ENCODE measurements at regions not wholly inside any gene's neighbourhood (a gene's known extent, or its start where the extent isn't known, plus 50 kb on each side); places are given as distances from the start of the nearest gene placed in this dataset.

DNA sequence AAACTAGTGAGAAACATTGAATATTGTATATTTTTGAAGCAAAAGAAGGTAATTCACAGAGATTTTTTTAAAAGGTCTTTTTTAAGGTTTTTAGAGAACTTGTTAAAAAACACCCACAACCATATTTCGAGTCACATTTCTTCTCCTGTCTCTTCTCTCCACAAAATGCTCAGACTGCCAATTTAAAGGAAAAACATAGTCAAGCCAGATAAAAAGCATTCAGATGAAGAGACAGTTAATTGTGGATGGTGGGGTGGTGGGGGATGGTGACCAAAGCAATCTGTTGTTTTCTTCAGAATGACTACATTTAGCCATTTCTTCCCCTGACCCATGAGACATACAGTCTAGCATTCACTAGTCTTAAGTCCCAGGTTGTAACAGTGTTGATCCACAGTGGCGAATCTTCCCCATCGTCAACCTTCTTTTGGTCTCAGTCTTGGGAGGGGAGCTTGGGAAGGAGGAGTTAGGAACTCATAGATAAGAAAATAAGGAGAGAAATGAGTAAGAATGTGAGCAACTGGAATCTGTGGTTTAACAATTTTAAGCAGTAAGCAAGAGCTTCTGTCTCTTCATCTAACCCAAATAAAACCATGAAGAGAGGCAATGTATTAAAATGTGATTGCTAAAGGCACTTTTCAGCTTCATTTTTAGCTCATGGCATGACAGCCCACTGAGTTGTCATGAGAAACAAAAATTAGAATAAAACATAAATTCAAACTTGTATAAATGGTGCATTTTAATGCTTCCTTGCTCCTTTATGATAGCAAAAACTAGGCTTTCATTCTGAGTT lies 413.7 kb upstream of the FSHR start:
- H3K36me3 ChIP-seq (replicated peaks in 1 of 2; ENCODE audit: control extremely low read depth in 1 of 2, control insufficient read depth in 1 of 2, extremely low read depth in 1 of 2, insufficient read depth in 2 of 2, low read length in 1 of 2): no peaks in the 10 kb centered on the region
- no peaks in the 10 kb centered on the region for H3K27me3 Mint-ChIP-seq
- peaks cover 10% of the 10 kb centered on the region for H3K9me3 Mint-ChIP-seq (ENCODE audit: insufficient read depth)
- no peak for TF ChIP-seq EZH2 (IDR thresholded peaks at IDR 0.05; ENCODE audit: borderline replicate concordance, insufficient read depth, low read depth, low read length, poor library complexity, severe bottlenecking)
- TF ChIP-seq, protein P1, sequence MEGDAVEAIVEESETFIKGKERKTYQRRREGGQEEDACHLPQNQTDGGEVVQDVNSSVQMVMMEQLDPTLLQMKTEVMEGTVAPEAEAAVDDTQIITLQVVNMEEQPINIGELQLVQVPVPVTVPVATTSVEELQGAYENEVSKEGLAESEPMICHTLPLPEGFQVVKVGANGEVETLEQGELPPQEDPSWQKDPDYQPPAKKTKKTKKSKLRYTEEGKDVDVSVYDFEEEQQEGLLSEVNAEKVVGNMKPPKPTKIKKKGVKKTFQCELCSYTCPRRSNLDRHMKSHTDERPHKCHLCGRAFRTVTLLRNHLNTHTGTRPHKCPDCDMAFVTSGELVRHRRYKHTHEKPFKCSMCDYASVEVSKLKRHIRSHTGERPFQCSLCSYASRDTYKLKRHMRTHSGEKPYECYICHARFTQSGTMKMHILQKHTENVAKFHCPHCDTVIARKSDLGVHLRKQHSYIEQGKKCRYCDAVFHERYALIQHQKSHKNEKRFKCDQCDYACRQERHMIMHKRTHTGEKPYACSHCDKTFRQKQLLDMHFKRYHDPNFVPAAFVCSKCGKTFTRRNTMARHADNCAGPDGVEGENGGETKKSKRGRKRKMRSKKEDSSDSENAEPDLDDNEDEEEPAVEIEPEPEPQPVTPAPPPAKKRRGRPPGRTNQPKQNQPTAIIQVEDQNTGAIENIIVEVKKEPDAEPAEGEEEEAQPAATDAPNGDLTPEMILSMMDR (IDR thresholded peaks at IDR 0.05): no peak
- POLR2A ChIA-PET: no interaction called here
- no peaks in the 10 kb centered on the region for H3K27me3 ChIP-seq (replicated peaks in 1 of 4; ENCODE audit: control extremely low read depth in 1 of 4, control insufficient read depth in 3 of 4, insufficient read depth in 4 of 4, low read length in 3 of 4)
- intact Hi-C loops (cut with micrococcal nuclease): no loop called here
- WGBS (ENCODE audit: insufficient coverage): no CpG with 5 or more reads among the region's 3 CpGs
- H3K9ac ChIP-seq (ENCODE audit: low read length): no peak overlapping the region
- no peaks in the 10 kb centered on the region for H3K4me1 Mint-ChIP-seq
- CTCF ChIA-PET: no interaction called here
- no peaks in the 10 kb centered on the region for H4K20me1 ChIP-seq (ENCODE audit: control insufficient read depth, insufficient read depth, low read length, poor library complexity, severe bottlenecking)
- H3K4me3 Mint-ChIP-seq: no peak overlapping the region
- no peak overlapping the region for H3K27ac ChIP-seq (ENCODE audit: low read length in 2 of 2)
- H3K4me2 ChIP-seq (replicated peaks; ENCODE audit: low read depth, low read length, poor library complexity, severe bottlenecking): no peak overlapping the region
- ATAC-seq (ENCODE audit: low read depth) (no peak), DNase-seq (no peak)
- H3K4me3 ChIP-seq (ENCODE audit: control extremely low read depth in 1 of 5, extremely low read depth in 1 of 5, insufficient read depth in 1 of 5, low read depth in 2 of 5, low read length in 4 of 5): no peak overlapping the region
- no peaks in the 10 kb centered on the region for H3K4me1 ChIP-seq (ENCODE audit: control insufficient read depth in 2 of 2, insufficient read depth in 2 of 2, low read length in 2 of 2)
- no peak overlapping the region for H2AFZ ChIP-seq (ENCODE audit: insufficient read depth, low read depth, low read length, poor library complexity, severe bottlenecking)
- no peaks in the 10 kb centered on the region for H3K9me3 ChIP-seq (ENCODE audit: control extremely low read depth in 1 of 3, control insufficient read depth in 2 of 3, insufficient read depth in 1 of 3, low read length in 2 of 3)
- H3K27ac Mint-ChIP-seq: no peak overlapping the region
- H3K79me2 ChIP-seq (ENCODE audit: control insufficient read depth, insufficient read depth, low read length): no peaks in the 10 kb centered on the region

DNA sequence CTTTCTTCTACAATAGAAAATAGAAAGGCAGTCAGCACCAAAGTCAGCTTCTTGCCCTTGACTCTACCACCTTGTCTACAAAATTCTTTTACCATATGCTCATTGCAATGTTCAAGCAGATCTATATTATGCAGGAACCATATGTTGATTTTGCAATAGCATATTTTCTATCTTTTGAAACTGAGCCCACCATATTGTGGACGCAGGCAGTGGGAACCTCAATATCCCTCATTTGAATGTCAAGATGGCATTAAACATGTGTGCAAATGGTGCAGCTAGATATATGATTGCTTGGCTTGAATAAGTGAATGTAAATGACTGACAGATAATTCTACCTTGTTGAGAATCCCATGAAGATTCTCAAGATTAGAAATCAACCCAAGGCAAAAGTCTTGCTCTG lies 412.7 kb upstream of the FSHR start:
- Histone ChIP-seq H3K27ac (ENCODE audit: low read length in 2 of 2) (no peak overlapping the region), H3K4me2 (replicated peaks; ENCODE audit: low read depth, low read length, poor library complexity, severe bottlenecking) (no peak overlapping the region), H3K27me3 (replicated peaks in 1 of 4; ENCODE audit: control extremely low read depth in 1 of 4, control insufficient read depth in 3 of 4, insufficient read depth in 4 of 4, low read length in 3 of 4) (no peaks in the 10 kb centered on the region), H4K20me1 (ENCODE audit: control insufficient read depth, insufficient read depth, low read length, poor library complexity, severe bottlenecking) (no peaks in the 10 kb centered on the region), H3K9me3 (ENCODE audit: control extremely low read depth in 1 of 3, control insufficient read depth in 2 of 3, insufficient read depth in 1 of 3, low read length in 2 of 3) (no peaks in the 10 kb centered on the region), H3K79me2 (ENCODE audit: control insufficient read depth, insufficient read depth, low read length) (no peaks in the 10 kb centered on the region), H3K36me3 (replicated peaks in 1 of 2; ENCODE audit: control extremely low read depth in 1 of 2, control insufficient read depth in 1 of 2, extremely low read depth in 1 of 2, insufficient read depth in 2 of 2, low read length in 1 of 2) (no peaks in the 10 kb centered on the region), H3K4me3 (ENCODE audit: control extremely low read depth in 1 of 5, extremely low read depth in 1 of 5, insufficient read depth in 1 of 5, low read depth in 2 of 5, low read length in 4 of 5) (no peak overlapping the region), H3K4me1 (ENCODE audit: control insufficient read depth in 2 of 2, insufficient read depth in 2 of 2, low read length in 2 of 2) (no peaks in the 10 kb centered on the region), H3K9ac (ENCODE audit: low read length) (no peak overlapping the region), H2AFZ (ENCODE audit: insufficient read depth, low read depth, low read length, poor library complexity, severe bottlenecking) (no peak overlapping the region)
- ChIA-PET CTCF (no interaction called here), POLR2A (no interaction called here)
- H3K9me3 Mint-ChIP-seq (ENCODE audit: insufficient read depth): peaks cover 10% of the 10 kb centered on the region
- H3K4me1 Mint-ChIP-seq: no peaks in the 10 kb centered on the region
- ATAC-seq (ENCODE audit: low read depth) (no peak), DNase-seq (no peak)
- no peak overlapping the region for H3K27ac Mint-ChIP-seq
- TF ChIP-seq EZH2 (IDR thresholded peaks at IDR 0.05; ENCODE audit: borderline replicate concordance, insufficient read depth, low read depth, low read length, poor library complexity, severe bottlenecking): no peak
- TF ChIP-seq, protein P1 (IDR thresholded peaks at IDR 0.05): no peak
- H3K4me3 Mint-ChIP-seq: no peak overlapping the region
- H3K27me3 Mint-ChIP-seq: no peaks in the 10 kb centered on the region
- intact Hi-C loops (cut with micrococcal nuclease): no loop called here
- WGBS (ENCODE audit: insufficient coverage): 20% methylated on average over 1 of the region's 1 CpG

All from B cell (primary cell).